ENCODE measurements at regions not wholly inside any gene's neighbourhood (a gene's known extent, or its start where the extent isn't known, plus 50 kb on each side); places are given as distances from the start of the nearest gene placed in this dataset.

DNA sequence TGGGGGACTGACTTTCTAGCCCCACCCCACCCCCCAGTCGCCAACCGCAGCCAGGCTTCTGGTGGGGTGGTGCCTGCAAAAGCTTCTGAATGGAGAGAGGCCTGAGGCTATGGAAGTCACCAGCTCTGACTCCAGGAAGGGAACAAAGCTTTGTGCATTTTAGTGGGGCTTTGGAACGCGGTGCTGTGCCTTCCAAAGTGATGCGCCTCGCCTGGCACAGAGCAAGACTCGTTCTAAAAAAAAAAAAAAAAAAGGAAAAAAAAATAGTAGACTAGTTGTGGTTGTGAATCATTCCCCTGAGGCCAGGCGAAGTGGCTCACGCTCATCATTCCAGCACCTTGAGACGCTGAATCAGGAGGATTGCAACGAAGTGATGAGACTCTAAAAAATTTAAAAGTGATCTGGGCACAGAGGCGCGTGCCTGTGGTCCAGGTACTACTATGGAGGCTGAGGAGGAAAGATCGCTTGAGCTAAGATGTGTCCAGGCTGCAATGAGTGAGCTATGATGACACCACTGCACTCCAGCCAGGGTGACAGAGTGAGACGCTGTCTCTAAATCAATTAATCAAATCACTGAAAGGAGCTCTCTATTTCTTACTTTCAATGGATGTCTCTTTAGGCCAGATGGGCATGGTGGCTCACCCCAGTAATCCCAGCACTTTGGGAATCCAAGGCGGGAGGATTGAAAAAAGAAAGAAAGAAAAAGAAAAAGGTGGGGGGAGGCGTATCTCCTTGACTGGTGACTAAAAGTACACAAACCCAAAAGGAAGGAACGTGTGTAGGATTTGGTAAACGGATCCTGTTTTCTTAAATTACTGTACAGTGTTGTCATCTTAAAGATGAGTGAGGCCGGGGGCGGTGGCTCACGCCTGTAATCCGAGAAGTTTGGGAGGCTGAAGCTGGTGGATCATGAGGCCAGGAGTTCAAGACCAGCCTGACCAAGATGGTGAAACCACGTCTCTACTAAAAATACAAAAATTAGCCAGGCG, 259.6 kb upstream of the ALG10B start:
- H3K27me3 Mint-ChIP-seq (ENCODE audit: low read depth): peaks cover 17% of the 10 kb centered on the region
- ATAC-seq: no peak
- H3K36me3 Mint-ChIP-seq: peaks cover 61% of the 10 kb centered on the region
- ChIA-PET POLR2A (no interaction called here), CTCF (no interaction called here)
- peaks cover 63% of the 10 kb centered on the region for H3K9me3 Mint-ChIP-seq
- DNase-seq (ENCODE audit: low spot score): no peak
- H3K4me1 Mint-ChIP-seq: no peaks in the 10 kb centered on the region
- no peak overlapping the region for H3K27ac Mint-ChIP-seq
- TF ChIP-seq SMAD4 (CRISPR knock-in tag; IDR thresholded peaks at IDR 0.05) (no peak), NR2C2 (CRISPR knock-in tag; IDR thresholded peaks at IDR 0.05) (no peak), E2F5 (CRISPR knock-in tag; IDR thresholded peaks at IDR 0.05) (no peak), FOXP1 (CRISPR knock-in tag; IDR thresholded peaks at IDR 0.05; ENCODE audit: borderline replicate concordance) (no peak), ZNF232 (CRISPR knock-in tag; IDR thresholded peaks at IDR 0.05) (no peak), NR3C1 (CRISPR knock-in tag; conservative IDR thresholded peaks at IDR 0.05; ENCODE audit: low read depth) (no peak), ZNF671 (CRISPR knock-in tag; IDR thresholded peaks at IDR 0.05) (no peak), ARID4B (CRISPR knock-in tag; IDR thresholded peaks at IDR 0.05; ENCODE audit: borderline replicate concordance) (no peak), ZNF263 (CRISPR knock-in tag; IDR thresholded peaks at IDR 0.05; ENCODE audit: low read depth) (no peak), NFE2L1 (CRISPR knock-in tag; IDR thresholded peaks at IDR 0.05) (no peak)
- TF ChIP-seq, protein P1, sequence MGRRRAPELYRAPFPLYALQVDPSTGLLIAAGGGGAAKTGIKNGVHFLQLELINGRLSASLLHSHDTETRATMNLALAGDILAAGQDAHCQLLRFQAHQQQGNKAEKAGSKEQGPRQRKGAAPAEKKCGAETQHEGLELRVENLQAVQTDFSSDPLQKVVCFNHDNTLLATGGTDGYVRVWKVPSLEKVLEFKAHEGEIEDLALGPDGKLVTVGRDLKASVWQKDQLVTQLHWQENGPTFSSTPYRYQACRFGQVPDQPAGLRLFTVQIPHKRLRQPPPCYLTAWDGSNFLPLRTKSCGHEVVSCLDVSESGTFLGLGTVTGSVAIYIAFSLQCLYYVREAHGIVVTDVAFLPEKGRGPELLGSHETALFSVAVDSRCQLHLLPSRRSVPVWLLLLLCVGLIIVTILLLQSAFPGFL (CRISPR knock-in tag; IDR thresholded peaks at IDR 0.05; ENCODE audit: borderline replicate concordance): no peak
- TF ChIP-seq, protein P2, sequence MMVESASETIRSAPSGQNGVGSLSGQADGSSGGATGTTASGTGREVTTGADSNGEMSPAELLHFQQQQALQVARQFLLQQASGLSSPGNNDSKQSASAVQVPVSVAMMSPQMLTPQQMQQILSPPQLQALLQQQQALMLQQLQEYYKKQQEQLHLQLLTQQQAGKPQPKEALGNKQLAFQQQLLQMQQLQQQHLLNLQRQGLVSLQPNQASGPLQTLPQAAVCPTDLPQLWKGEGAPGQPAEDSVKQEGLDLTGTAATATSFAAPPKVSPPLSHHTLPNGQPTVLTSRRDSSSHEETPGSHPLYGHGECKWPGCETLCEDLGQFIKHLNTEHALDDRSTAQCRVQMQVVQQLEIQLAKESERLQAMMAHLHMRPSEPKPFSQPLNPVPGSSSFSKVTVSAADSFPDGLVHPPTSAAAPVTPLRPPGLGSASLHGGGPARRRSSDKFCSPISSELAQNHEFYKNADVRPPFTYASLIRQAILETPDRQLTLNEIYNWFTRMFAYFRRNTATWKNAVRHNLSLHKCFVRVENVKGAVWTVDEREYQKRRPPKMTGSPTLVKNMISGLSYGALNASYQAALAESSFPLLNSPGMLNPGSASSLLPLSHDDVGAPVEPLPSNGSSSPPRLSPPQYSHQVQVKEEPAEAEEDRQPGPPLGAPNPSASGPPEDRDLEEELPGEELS (CRISPR knock-in tag; IDR thresholded peaks at IDR 0.05): no peak
- TF ChIP-seq, protein P3, sequence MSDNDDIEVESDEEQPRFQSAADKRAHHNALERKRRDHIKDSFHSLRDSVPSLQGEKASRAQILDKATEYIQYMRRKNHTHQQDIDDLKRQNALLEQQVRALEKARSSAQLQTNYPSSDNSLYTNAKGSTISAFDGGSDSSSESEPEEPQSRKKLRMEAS (CRISPR knock-in tag; IDR thresholded peaks at IDR 0.05): no peak
- H3K4me3 Mint-ChIP-seq: no peak overlapping the region

- Mint-ChIP-seq H3K27me3 (ENCODE audit: low read depth) (peaks cover 17% of the 10 kb centered on the region), H3K4me3 (no peak overlapping the region), H3K27ac (no peak overlapping the region), H3K9me3 (peaks cover 60% of the 10 kb centered on the region), H3K4me1 (no peaks in the 10 kb centered on the region), H3K36me3 (peaks cover 56% of the 10 kb centered on the region)
- ATAC-seq: no peak
- TF ChIP-seq EMX1 (CRISPR knock-in tag; IDR thresholded peaks at IDR 0.05) (no peak), MLX (CRISPR knock-in tag; IDR thresholded peaks at IDR 0.05) (no peak), ZNF263 (CRISPR knock-in tag; IDR thresholded peaks at IDR 0.05; ENCODE audit: low read depth) (no peak), TEAD1 (CRISPR knock-in tag; IDR thresholded peaks at IDR 0.05) (no peak), ESRRA (CRISPR knock-in tag; IDR thresholded peaks at IDR 0.05; ENCODE audit: borderline replicate concordance) (no peak)
- DNase-seq (ENCODE audit: low spot score): no peak
- ChIA-PET CTCF (no interaction called here), POLR2A (no interaction called here)
Observed at GRCh38 chr12:38099686-38100085, 216.9 kb upstream of the ALG10B start.

All from WTC11 (cell line).